ENCODE measurements at regions not wholly inside any gene's neighbourhood (a gene's known extent, or its start where the extent isn't known, plus 50 kb on each side); places are given as distances from the start of the nearest gene placed in this dataset.

DNA sequence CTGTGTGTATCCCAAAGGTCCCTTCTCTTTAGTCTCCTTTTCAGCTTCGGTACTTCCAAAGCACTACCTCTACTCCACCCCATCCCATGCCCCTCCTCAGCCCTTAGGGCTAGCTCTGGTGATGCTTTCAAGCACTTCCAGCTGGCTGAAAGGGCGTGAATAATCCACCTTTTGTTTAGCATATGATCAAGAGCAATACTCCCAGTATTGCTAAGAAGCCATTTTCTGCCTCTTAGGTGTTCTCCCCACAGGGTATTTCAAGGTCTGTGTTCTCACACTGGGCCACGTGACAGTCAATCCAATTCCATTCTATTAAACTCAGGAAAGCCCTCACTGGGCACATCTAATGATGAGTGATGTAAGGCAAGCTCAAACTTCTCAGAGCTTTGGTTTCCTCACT is 298.5 kb upstream of the PROX1 start:
- no peak for TF ChIP-seq POLR2A (IDR thresholded peaks at IDR 0.05)
- TF ChIP-seq, protein P1, sequence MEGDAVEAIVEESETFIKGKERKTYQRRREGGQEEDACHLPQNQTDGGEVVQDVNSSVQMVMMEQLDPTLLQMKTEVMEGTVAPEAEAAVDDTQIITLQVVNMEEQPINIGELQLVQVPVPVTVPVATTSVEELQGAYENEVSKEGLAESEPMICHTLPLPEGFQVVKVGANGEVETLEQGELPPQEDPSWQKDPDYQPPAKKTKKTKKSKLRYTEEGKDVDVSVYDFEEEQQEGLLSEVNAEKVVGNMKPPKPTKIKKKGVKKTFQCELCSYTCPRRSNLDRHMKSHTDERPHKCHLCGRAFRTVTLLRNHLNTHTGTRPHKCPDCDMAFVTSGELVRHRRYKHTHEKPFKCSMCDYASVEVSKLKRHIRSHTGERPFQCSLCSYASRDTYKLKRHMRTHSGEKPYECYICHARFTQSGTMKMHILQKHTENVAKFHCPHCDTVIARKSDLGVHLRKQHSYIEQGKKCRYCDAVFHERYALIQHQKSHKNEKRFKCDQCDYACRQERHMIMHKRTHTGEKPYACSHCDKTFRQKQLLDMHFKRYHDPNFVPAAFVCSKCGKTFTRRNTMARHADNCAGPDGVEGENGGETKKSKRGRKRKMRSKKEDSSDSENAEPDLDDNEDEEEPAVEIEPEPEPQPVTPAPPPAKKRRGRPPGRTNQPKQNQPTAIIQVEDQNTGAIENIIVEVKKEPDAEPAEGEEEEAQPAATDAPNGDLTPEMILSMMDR (IDR thresholded peaks at IDR 0.05), result no peak

Measured in lower leg skin (tissue), 3 donors.